H9 (cell line): ENCODE measurements at regions not wholly inside any gene's neighbourhood (a gene's known extent, or its start where the extent isn't known, plus 50 kb on each side); places are given as distances from the start of the nearest gene placed in this dataset.

Experiments used
- DNase-seq: peaks from one replicate; pipeline ENCODE4 v3.0.0-alpha.2; 2017
- H2AFZ ChIP-seq: one replicate; pipeline ENCODE4 v1.6.1; 2013; ENCODE audit warnings: mild to moderate bottlenecking, low read length, control low read depth, moderate library complexity
- H2AK5ac ChIP-seq: 2 replicates; pipeline ENCODE4 v1.6.1; 2013; ENCODE audit warnings: low read length, control low read depth, mixed read lengths; ENCODE audit not compliant: insufficient read length
- H2BK120ac ChIP-seq: one replicate; pipeline ENCODE4 v1.6.1; 2013; ENCODE audit warnings: low read depth, mild to moderate bottlenecking, low read length, control low read depth, inconsistent platforms; ENCODE audit not compliant: poor library complexity, severe bottlenecking
- H2BK12ac ChIP-seq: 2 replicates; pipeline ENCODE4 v1.6.1; 2013; ENCODE audit warnings: low read length, control low read depth, mixed read lengths, low read depth; ENCODE audit not compliant: insufficient read length
- H2BK15ac ChIP-seq: 2 replicates; pipeline ENCODE4 v1.6.1; 2013; ENCODE audit warnings: low read depth, low read length, control low read depth
- H2BK20ac ChIP-seq: one replicate; pipeline ENCODE4 v1.6.1; 2013; ENCODE audit warnings: low read depth, mild to moderate bottlenecking, low read length, control low read depth, inconsistent platforms; ENCODE audit not compliant: poor library complexity, severe bottlenecking
- H2BK5ac ChIP-seq: 2 replicates; pipeline ENCODE4 v1.6.1; 2013; ENCODE audit warnings: low read length, control low read depth, mixed read lengths; ENCODE audit not compliant: insufficient read length
- H3K14ac ChIP-seq: 2 replicates; pipeline ENCODE4 v1.6.1; 2013; ENCODE audit warnings: low read length, control low read depth; ENCODE audit not compliant: insufficient read depth
- H3K18ac ChIP-seq: 2 replicates; pipeline ENCODE4 v1.6.1; 2013; ENCODE audit warnings: low read depth, mild to moderate bottlenecking, mixed read lengths, low read length, control low read depth; ENCODE audit not compliant: insufficient read length
- H3K23ac ChIP-seq: 2 replicates; pipeline ENCODE4 v1.6.1; 2013; ENCODE audit warnings: low read length, control low read depth, mixed read lengths, low read depth; ENCODE audit not compliant: insufficient read length
- H3K23me2 ChIP-seq: 2 replicates; pipeline ENCODE4 v1.6.1; 2013; ENCODE audit warnings: low read depth, mild to moderate bottlenecking, mixed read lengths, low read length, control low read depth; ENCODE audit not compliant: insufficient read length, poor library complexity, severe bottlenecking
- H3K27ac ChIP-seq: 2 replicates; pipeline ENCODE4 v1.5.1; 2013; ENCODE audit warnings: low read length, control low read depth, mixed read lengths, low read depth; ENCODE audit not compliant: insufficient read length
- H3K27me3 ChIP-seq: 2 replicates; pipeline ENCODE4 v1.6.1; 2013; ENCODE audit warnings: low read length, control low read depth, inconsistent platforms; ENCODE audit not compliant: insufficient read depth
- H3K4ac ChIP-seq: 2 replicates; pipeline ENCODE4 v1.6.1; 2013; ENCODE audit warnings: low read depth, mild to moderate bottlenecking, control low read depth, inconsistent platforms, low read length, moderate library complexity
- H3K4me1 ChIP-seq: 2 replicates; pipeline ENCODE4 v1.6.1; 2013; ENCODE audit warnings: low read length, control low read depth, inconsistent platforms; ENCODE audit not compliant: insufficient read depth
- H3K4me2 ChIP-seq: 2 replicates; pipeline ENCODE4 v1.6.1; 2013; ENCODE audit warnings: low read length, control low read depth, mixed read lengths; ENCODE audit not compliant: insufficient read length, insufficient read depth
- H3K56ac ChIP-seq: 2 replicates; pipeline ENCODE4 v1.6.1; 2013; ENCODE audit warnings: low read depth, mild to moderate bottlenecking, mixed read lengths, low read length, control low read depth; ENCODE audit not compliant: insufficient read length
- H3K79me1 ChIP-seq: 2 replicates; pipeline ENCODE4 v1.6.1; 2013; ENCODE audit warnings: low read depth, mild to moderate bottlenecking, moderate library complexity, low read length, control low read depth, inconsistent platforms; ENCODE audit not compliant: insufficient read depth, poor library complexity, severe bottlenecking
- H3K79me2 ChIP-seq: 2 replicates; pipeline ENCODE4 v1.6.1; 2013; ENCODE audit warnings: low read length, control low read depth, inconsistent platforms; ENCODE audit not compliant: insufficient read depth
- H3K9ac ChIP-seq: 2 replicates; pipeline ENCODE4 v1.6.1; 2013; ENCODE audit warnings: low read length, control low read depth, mixed read lengths; ENCODE audit not compliant: insufficient read length; ENCODE audit errors: extremely low read depth
- H3K9me3 ChIP-seq: one replicate; pipeline ENCODE4 v1.6.1; 2013; ENCODE audit warnings: low read depth, low read length, inconsistent platforms; ENCODE audit not compliant: control insufficient read depth
- H3T11ph ChIP-seq: one replicate; pipeline ENCODE4 v1.6.1; 2013; ENCODE audit warnings: mild to moderate bottlenecking, low read length, control low read depth, inconsistent platforms
- H4K20me1 ChIP-seq: one replicate; pipeline ENCODE4 v1.6.1; 2013; ENCODE audit not compliant: control insufficient read depth, insufficient read length, insufficient read depth
- H4K5ac ChIP-seq: 2 replicates; pipeline ENCODE4 v1.6.1; 2013; ENCODE audit warnings: low read depth, mild to moderate bottlenecking, mixed read lengths, low read length, control low read depth; ENCODE audit not compliant: insufficient read length
- H4K8ac ChIP-seq: replicated peaks from 2 replicates; pipeline ENCODE4 v1.6.1; 2013; ENCODE audit warnings: low read length, control low read depth, mixed read lengths, low read depth; ENCODE audit not compliant: insufficient read length
- H4K91ac ChIP-seq: 2 replicates; pipeline ENCODE4 v1.6.1; 2013; ENCODE audit warnings: low read depth, mild to moderate bottlenecking, moderate library complexity, mixed read lengths, low read length, control low read depth; ENCODE audit not compliant: insufficient read length
- H3K27ac Mint-ChIP-seq, 3 experiments: 2 replicates in 2 of 3; 3 replicates in 1 of 3; pipeline ENCODE4 v1.8.0; 2020 to 2021; ENCODE audit warnings: mixed read lengths in 3 of 3, mild to moderate bottlenecking in 1 of 3, moderate library complexity in 1 of 3
- H3K27me3 Mint-ChIP-seq: 2 replicates; pipeline ENCODE4 v1.8.0; 2021; ENCODE audit warnings: low read depth, mild to moderate bottlenecking, moderate library complexity, mixed read lengths
- H3K36me3 Mint-ChIP-seq, 3 experiments: 2 replicates in 2 of 3; 3 replicates in 1 of 3; pipeline ENCODE4 v1.8.0; 2020 to 2021; ENCODE audit warnings: low read depth in 3 of 3, mixed read lengths in 3 of 3; ENCODE audit not compliant: insufficient read depth in 1 of 3
- H3K4me1 Mint-ChIP-seq, 2 experiments: 2 replicates each; pipeline ENCODE4 v1.8.0; 2020; ENCODE audit warnings: mixed read lengths in 2 of 2
- H3K4me3 Mint-ChIP-seq, 2 experiments: 2 replicates in 1 of 2; 3 replicates in 1 of 2; pipeline ENCODE4 v1.8.0; 2020 to 2021; ENCODE audit warnings: mild to moderate bottlenecking in 2 of 2, mixed read lengths in 2 of 2, moderate library complexity in 1 of 2
- H3K9me3 Mint-ChIP-seq, 2 experiments: 2 replicates in 1 of 2; 3 replicates in 1 of 2; pipeline ENCODE4 v1.8.0; 2020; ENCODE audit warnings: mild to moderate bottlenecking in 2 of 2, mixed read lengths in 2 of 2, moderate library complexity in 1 of 2
- CTCF ChIP-seq: fragments of 200-600 bp; sonication (generic); conservative IDR thresholded peaks from 3 replicates; pipeline ENCODE4 v1.8.0; 2021; ENCODE audit warnings: antibody characterized with exemption, mild to moderate bottlenecking
- WGBS: extraction: QIAGEN DNeasy Blood & Tissue Kit; methylation state at CpG from one replicate; pipeline ENCODE4 v1.1.7; 2013; ENCODE audit warnings: missing lambda C conversion rate, low lambda C conversion rate, mixed read lengths; ENCODE audit not compliant: insufficient read length; ENCODE audit errors: extremely low coverage; 5-methylcytosine and 5-hydroxymethylcytosine counted together

- DNase-seq, result no peak
- H3K27ac ChIP-seq, result no peak overlapping the region
- no peaks in the 10 kb centered on the region; a peak in 1 of 4 replicates for H3K4me1 Mint-ChIP-seq
Observed at GRCh38 chr4:127394516-127394915, 238.2 kb upstream of the INTU start.

More at GRCh38 chr4:127394516-127394915, 238.2 kb upstream of the INTU start:
- Histone ChIP-seq H3K18ac (no peak overlapping the region), H4K8ac (no peak overlapping the region), H3K4ac (no peak overlapping the region), H2BK20ac (no peak overlapping the region), H2BK5ac (no peak overlapping the region), H3K79me2 (no peaks in the 10 kb centered on the region), H2BK120ac (no peak overlapping the region), H3K4me2 (no peak overlapping the region), H3K23me2 (no peaks in the 10 kb centered on the region), H3K79me1 (no peaks in the 10 kb centered on the region), H3K56ac (no peak overlapping the region), H3K9me3 (no peaks in the 10 kb centered on the region), H4K5ac (no peak overlapping the region), H3K4me1 (no peaks in the 10 kb centered on the region), H3K14ac (no peak overlapping the region), H3K23ac (no peak overlapping the region), H2AK5ac (no peak overlapping the region), H4K20me1 (no peaks in the 10 kb centered on the region), H4K91ac (no peak overlapping the region), H2AFZ (no peak overlapping the region), H3K9ac (no peak overlapping the region), H2BK15ac (no peak overlapping the region), H3K27me3 (no peaks in the 10 kb centered on the region), H3T11ph (no peak overlapping the region), H2BK12ac (no peak overlapping the region)
- no CpG with 5 or more reads among the region's 2 CpGs for WGBS
- Mint-ChIP-seq H3K36me3 (no peaks in the 10 kb centered on the region), H3K27ac (no peak overlapping the region), H3K9me3 (no peaks in the 10 kb centered on the region), H3K4me3 (no peak overlapping the region), H3K27me3 (no peaks in the 10 kb centered on the region)
- no peak for TF ChIP-seq CTCF
